ENCODE measurements at regions not wholly inside any gene's neighbourhood (a gene's known extent, or its start where the extent isn't known, plus 50 kb on each side); places are given as distances from the start of the nearest gene placed in this dataset.

GRCh38 chr7:25408876-25409275, 180.6 kb upstream of the NPVF start:
- TF ChIP-seq CTCF (IDR thresholded peaks at IDR 0.05; ENCODE audit: insufficient read depth, low read length) (no peak), POLR2AphosphoS5 (IDR thresholded peaks at IDR 0.05; ENCODE audit: low read depth) (no peak), GABPA (IDR thresholded peaks at IDR 0.05; ENCODE audit: low read depth) (no peak)
- TF ChIP-seq, protein P1, sequence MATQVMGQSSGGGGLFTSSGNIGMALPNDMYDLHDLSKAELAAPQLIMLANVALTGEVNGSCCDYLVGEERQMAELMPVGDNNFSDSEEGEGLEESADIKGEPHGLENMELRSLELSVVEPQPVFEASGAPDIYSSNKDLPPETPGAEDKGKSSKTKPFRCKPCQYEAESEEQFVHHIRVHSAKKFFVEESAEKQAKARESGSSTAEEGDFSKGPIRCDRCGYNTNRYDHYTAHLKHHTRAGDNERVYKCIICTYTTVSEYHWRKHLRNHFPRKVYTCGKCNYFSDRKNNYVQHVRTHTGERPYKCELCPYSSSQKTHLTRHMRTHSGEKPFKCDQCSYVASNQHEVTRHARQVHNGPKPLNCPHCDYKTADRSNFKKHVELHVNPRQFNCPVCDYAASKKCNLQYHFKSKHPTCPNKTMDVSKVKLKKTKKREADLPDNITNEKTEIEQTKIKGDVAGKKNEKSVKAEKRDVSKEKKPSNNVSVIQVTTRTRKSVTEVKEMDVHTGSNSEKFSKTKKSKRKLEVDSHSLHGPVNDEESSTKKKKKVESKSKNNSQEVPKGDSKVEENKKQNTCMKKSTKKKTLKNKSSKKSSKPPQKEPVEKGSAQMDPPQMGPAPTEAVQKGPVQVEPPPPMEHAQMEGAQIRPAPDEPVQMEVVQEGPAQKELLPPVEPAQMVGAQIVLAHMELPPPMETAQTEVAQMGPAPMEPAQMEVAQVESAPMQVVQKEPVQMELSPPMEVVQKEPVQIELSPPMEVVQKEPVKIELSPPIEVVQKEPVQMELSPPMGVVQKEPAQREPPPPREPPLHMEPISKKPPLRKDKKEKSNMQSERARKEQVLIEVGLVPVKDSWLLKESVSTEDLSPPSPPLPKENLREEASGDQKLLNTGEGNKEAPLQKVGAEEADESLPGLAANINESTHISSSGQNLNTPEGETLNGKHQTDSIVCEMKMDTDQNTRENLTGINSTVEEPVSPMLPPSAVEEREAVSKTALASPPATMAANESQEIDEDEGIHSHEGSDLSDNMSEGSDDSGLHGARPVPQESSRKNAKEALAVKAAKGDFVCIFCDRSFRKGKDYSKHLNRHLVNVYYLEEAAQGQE (IDR thresholded peaks at IDR 0.05; ENCODE audit: insufficient replicate concordance, low read depth), result no peak

Data from HL-60 (cell line).